ENCODE measurements at regions not wholly inside any gene's neighbourhood (a gene's known extent, or its start where the extent isn't known, plus 50 kb on each side); places are given as distances from the start of the nearest gene placed in this dataset.
"Not testable (repeated sequence)": the region's sequence is repeated elsewhere in the genome, so short reads cannot be mapped to it uniquely, and the experiment has no call there.

DNA sequence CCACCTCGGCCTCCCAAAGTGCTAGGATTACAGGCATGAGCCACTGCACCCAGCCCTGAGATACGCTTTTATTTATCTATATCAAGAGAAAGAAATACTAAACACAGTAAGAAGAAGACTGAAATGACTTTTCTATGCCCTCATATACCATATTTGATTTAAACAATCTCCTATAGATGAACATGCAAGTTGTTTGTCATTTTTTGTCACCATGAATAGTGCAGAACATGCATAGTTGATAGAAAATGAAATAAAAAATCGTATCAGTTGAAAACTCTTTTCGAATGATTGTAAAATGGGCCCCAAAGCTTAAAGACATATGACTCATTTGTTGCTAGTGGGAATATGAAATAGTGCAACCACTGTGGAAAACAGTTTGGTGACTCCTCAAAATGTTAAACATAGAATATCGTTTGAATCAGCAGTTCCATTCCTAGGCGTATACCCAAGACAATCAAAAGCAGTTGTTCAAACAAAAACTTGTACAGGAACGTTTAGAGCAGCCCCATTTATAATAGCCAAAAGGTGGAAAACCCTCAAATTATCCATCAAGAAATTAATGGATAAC lies 61.4 kb upstream of the ANKH start:
- Histone ChIP-seq H3K4me3 (no peak overlapping the region), H3K27ac (no peak overlapping the region), H3K36me3 (no peaks in the 10 kb centered on the region), H3K4me1 (no peaks in the 10 kb centered on the region), H3K27me3 (no peaks in the 10 kb centered on the region), H3K9me3 (no peaks in the 10 kb centered on the region)
- intact Hi-C loops (cut with DNase I) = no loop called here
- TF ChIP-seq POLR2A (IDR thresholded peaks at IDR 0.05) = no peak
- TF ChIP-seq, protein P1, sequence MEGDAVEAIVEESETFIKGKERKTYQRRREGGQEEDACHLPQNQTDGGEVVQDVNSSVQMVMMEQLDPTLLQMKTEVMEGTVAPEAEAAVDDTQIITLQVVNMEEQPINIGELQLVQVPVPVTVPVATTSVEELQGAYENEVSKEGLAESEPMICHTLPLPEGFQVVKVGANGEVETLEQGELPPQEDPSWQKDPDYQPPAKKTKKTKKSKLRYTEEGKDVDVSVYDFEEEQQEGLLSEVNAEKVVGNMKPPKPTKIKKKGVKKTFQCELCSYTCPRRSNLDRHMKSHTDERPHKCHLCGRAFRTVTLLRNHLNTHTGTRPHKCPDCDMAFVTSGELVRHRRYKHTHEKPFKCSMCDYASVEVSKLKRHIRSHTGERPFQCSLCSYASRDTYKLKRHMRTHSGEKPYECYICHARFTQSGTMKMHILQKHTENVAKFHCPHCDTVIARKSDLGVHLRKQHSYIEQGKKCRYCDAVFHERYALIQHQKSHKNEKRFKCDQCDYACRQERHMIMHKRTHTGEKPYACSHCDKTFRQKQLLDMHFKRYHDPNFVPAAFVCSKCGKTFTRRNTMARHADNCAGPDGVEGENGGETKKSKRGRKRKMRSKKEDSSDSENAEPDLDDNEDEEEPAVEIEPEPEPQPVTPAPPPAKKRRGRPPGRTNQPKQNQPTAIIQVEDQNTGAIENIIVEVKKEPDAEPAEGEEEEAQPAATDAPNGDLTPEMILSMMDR (IDR thresholded peaks at IDR 0.05) = no peak
- DNase-seq = no peak
- 54 to 58% methylated on average over 7 of the region's 7 CpGs for WGBS, 2 donors

DNA sequence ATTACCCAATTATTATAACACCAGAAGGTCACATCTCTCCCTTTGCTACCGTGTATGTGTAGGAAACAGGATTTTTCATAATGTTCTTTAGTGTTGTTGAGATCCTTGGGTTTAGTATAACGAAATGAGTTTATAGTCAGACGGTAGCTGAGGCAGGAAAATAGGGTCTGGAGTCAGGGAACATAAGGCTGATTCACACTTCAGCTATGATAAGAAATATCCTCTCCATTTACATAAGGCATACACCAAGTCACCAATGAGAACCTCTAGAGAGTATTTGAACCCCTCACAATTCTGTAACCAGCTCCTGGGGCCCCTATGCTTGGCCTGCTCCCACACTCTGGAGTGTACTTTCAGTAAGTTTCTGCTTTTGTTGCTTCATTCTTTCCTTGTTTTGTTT lies 58.9 kb upstream of the ANKH start:
- intact Hi-C loops (cut with DNase I) = no loop called here

DNA sequence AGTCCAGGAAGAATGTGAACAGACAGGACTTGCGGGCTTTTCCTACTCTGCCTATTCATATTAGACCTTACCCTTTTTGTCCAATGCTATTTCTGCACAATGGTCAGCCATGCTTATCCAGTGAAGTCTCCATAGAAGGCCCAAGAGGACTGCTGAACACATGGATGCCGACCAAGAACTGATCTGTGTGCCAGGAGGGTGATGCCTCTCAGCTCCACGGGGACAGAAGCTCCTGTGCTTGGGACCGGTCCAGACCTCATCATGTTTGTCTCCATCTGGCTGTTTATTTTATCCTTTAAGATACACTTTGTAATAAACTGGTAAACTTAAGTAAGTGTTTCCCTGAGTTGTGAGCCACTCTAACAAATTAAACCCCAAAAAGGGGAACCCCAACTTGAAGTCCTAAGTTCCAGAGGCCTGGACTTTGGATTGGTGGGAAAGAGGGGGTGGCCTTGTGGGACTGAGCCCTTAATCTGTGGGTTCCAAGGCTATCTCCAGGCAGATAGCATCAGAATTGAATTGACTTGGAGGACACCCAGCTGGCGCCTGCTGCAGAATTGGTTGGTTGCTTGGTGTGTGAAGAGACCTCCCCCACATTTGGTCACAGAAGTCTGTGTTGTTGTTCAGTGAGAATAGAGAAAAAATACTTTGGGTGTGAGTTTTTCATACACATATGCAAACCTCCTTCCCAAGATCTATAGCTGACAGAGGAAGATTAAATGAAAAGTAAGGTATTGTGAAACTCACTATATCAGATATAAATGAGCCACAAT lies 57.9 kb upstream of the ANKH start:
- peaks cover 0 to 8% (median 4%) of the 10 kb centered on the region in 3 donors for H3K4me1 ChIP-seq
- TF ChIP-seq POLR2A (IDR thresholded peaks at IDR 0.05) = no peak
- intact Hi-C loops (cut with DNase I) = no loop called here
- H3K36me3 ChIP-seq = no peaks in the 10 kb centered on the region
- no peak overlapping the region for H3K4me3 ChIP-seq
- 78 to 83% methylated on average over 5 of the region's 5 CpGs for WGBS, 2 donors
- no peaks in the 10 kb centered on the region for H3K27me3 ChIP-seq
- no peak for DNase-seq
- no peak overlapping the region for H3K27ac ChIP-seq
- no peaks in the 10 kb centered on the region for H3K9me3 ChIP-seq

More for the DNA sequence above, 58.9 kb upstream of the ANKH start:
- Histone ChIP-seq H3K36me3 (no peaks in the 10 kb centered on the region), H3K9me3 (no peaks in the 10 kb centered on the region), H3K4me1 (peaks cover 0 to 8% (median 4%) of the 10 kb centered on the region in 3 donors), H3K4me3 (no peak overlapping the region), H3K27ac (no peak overlapping the region), H3K27me3 (no peaks in the 10 kb centered on the region)
- no peak for DNase-seq
- 79 to 87% methylated on average over 3 of the region's 3 CpGs for WGBS, 2 donors
- no peak for TF ChIP-seq POLR2A (IDR thresholded peaks at IDR 0.05)
- TF ChIP-seq, protein P1 (IDR thresholded peaks at IDR 0.05) = no peak

DNA sequence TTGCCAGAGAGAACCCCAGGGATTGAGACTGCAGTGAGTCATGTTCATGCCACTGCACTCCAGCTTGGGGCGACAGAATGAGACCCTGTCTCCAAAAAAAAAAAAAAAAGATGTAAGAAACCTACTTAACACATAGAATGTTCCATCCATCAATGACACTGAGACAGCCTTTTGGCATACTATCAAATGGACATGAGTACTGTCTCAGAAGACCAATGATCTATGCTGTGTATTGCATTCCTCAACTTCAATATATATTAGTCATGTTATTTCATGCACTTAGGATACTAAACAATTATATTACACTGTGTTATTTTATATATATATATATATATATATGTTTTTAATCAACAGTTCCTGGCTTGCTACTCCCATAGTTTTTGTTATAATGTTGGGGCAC lies 57.1 kb upstream of the ANKH start:
- intact Hi-C loops (cut with DNase I) = no loop called here
- H3K9me3 ChIP-seq = no peaks in the 10 kb centered on the region
- peaks cover 0 to 8% (median 4%) of the 10 kb centered on the region in 3 donors for H3K4me1 ChIP-seq
- no peak overlapping the region for H3K4me3 ChIP-seq
- H3K36me3 ChIP-seq = no peaks in the 10 kb centered on the region
- H3K27ac ChIP-seq = no peak overlapping the region
- TF ChIP-seq, protein P1 (IDR thresholded peaks at IDR 0.05) = no peak
- no peak for TF ChIP-seq POLR2A (IDR thresholded peaks at IDR 0.05)
- H3K27me3 ChIP-seq = no peaks in the 10 kb centered on the region
- 58% methylated on average over 1 of the region's 1 CpG; no CpG with 5 or more reads in 1 of the 2 donors for WGBS, 2 donors
- DNase-seq = no peak

DNA sequence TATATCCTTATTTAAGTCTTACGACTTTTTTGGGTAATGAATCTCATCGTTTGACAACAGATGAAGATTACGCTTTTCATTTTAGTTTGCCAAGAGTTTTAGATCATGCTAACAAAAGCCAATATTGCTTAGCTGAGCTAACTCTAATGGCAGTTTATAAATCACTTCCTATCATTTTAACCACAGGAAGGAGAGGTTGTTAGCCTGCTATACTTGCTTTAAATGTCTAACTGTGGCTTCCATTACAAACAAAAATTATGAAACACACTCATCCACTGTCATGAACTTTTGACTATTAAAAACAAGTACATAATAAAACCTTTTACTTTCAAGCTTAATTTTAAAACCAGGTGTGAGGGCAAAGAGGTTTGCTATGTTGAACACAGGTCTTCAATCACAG lies 53.7 kb upstream of the ANKH start:
- Histone ChIP-seq H3K36me3 (no peaks in the 10 kb centered on the region), H3K4me3 (no peak overlapping the region), H3K27ac (no peak overlapping the region), H3K4me1 (peaks cover 0 to 8% (median 4%) of the 10 kb centered on the region in 3 donors), H3K27me3 (no peaks in the 10 kb centered on the region), H3K9me3 (no peaks in the 10 kb centered on the region)
- no peak for DNase-seq
- no peak for TF ChIP-seq POLR2A (IDR thresholded peaks at IDR 0.05)
- TF ChIP-seq, protein P1 (IDR thresholded peaks at IDR 0.05) = no peak
- intact Hi-C loops (cut with DNase I) = no loop called here
- 75% methylated on average over 3 of the region's 3 CpGs for WGBS, 2 donors

DNA sequence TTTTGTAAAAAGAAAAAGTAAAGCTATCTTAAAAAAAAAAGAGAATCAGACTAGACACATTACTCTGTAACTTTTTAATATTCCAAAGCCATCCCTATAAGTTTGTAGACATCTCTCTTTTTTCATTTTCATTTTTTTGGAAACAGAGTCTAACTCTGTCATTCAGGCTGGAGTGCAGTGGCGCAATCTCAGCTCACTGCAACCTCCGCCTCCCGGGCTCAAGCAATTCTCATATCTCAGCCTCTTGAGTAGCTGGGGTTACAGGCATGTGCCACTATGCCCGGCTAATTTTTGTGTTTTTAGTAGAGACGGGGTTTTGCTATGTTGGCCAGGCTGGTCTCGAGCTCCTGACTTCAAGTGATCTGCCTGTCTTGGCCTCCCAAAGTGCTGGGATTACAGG lies 51.4 kb upstream of the ANKH start:
- DNase-seq; intact Hi-C loops (cut with DNase I); H3K27me3 ChIP-seq; H3K4me3 ChIP-seq; H3K9me3 ChIP-seq; H3K27ac ChIP-seq; H3K36me3 ChIP-seq; H3K4me1 ChIP-seq: not testable (repeated sequence)
- WGBS, 2 donors = 89 to 95% methylated on average over 6 of the region's 6 CpGs

Data from esophagus squamous epithelium (tissue), 5 donors.